Endothelial cell of umbilical vein (primary cell): ENCODE measurements at regions not wholly inside any gene's neighbourhood (a gene's known extent, or its start where the extent isn't known, plus 50 kb on each side); places are given as distances from the start of the nearest gene placed in this dataset.

Experiments used
- EZH2 ChIP-seq: IDR thresholded peaks from 2 replicates; pipeline ENCODE4 v1.6.1; 2012; ENCODE audit warnings: borderline replicate concordance, low read depth, mild to moderate bottlenecking, moderate library complexity, low read length, inconsistent platforms; ENCODE audit not compliant: severe bottlenecking
- GATA2 ChIP-seq: IDR thresholded peaks from 2 replicates; pipeline ENCODE4 v1.7.0; 2011; ENCODE audit warnings: low read depth, mild to moderate bottlenecking, moderate library complexity, mixed read lengths, low read length; ENCODE audit not compliant: insufficient read length, insufficient read depth
- TF ChIP-seq, protein P1 (sequence below), 2 donors: IDR thresholded peaks; 1 replicate in 1 of 2; 2 replicates in 1 of 2; pipeline ENCODE4 v1.5.1; 2011; ENCODE audit warnings: low read length in 2 of 2, mild to moderate bottlenecking in 2 of 2, moderate library complexity in 2 of 2, control low read depth in 1 of 2, inconsistent platforms in 1 of 2, low read depth in 1 of 2; ENCODE audit not compliant: insufficient read depth in 1 of 2; ENCODE audit errors: extremely low read depth in 1 of 2

DNA sequence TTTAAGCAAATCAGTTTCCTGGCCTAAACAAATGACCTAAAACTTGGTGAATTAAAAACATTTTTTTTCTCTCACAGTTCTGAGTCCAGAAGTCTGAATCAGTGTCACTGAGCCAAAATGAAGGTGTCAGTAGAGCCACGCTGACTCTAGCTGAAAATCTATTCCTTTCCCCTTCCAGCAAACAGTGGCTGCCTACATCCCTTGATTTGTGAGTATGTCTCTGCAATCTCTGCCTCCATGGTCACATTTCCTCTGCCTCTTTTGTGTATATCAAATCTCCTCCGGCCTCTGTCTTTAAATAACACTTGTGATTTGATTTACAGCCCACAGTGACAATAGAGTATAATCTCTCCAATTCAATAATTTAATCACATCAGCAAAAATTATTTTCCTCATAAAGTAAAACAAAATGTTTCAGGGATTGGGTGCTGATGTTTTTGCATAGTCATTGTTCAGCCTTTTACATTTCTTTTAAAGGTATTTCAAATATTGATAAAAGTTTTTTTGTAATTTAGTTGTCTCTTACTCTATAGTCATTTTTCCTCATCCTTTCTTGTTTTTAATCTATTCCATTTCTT lies 1715.4 kb downstream of the BRINP3 start:
- TF ChIP-seq, protein P1, sequence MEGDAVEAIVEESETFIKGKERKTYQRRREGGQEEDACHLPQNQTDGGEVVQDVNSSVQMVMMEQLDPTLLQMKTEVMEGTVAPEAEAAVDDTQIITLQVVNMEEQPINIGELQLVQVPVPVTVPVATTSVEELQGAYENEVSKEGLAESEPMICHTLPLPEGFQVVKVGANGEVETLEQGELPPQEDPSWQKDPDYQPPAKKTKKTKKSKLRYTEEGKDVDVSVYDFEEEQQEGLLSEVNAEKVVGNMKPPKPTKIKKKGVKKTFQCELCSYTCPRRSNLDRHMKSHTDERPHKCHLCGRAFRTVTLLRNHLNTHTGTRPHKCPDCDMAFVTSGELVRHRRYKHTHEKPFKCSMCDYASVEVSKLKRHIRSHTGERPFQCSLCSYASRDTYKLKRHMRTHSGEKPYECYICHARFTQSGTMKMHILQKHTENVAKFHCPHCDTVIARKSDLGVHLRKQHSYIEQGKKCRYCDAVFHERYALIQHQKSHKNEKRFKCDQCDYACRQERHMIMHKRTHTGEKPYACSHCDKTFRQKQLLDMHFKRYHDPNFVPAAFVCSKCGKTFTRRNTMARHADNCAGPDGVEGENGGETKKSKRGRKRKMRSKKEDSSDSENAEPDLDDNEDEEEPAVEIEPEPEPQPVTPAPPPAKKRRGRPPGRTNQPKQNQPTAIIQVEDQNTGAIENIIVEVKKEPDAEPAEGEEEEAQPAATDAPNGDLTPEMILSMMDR (IDR thresholded peaks at IDR 0.05; ENCODE audit: extremely low read depth in 1 of 2, insufficient read depth in 1 of 2, low read depth in 1 of 2, low read length in 2 of 2): no peak
- TF ChIP-seq EZH2 (no peak), GATA2 (no peak)
